ENCODE measurements at regions not wholly inside any gene's neighbourhood (a gene's known extent, or its start where the extent isn't known, plus 50 kb on each side); places are given as distances from the start of the nearest gene placed in this dataset.

DNA sequence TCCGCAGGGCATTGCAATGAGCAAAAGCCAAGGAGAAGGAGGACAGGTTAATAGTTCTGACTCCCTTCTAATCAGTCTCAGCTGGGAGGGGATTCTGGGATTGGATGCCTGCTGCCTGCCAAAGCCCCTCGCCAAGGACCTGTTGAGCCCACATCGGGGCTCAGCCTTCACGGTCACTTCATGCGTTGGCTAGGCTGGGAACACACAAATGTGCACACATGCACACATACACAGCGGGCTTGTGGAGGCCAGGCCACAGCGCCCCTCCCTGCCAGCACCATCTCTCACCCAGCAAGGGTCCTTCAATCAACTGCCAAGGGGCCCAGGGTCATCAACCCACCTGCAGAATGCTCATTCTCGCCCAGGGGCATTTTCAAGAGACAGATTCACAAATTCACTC is 113.9 kb downstream of the C5orf15 start:
- H3K4me3 ChIP-seq (ENCODE audit: low read depth, low read length) = no peak overlapping the region
- no peak for TF ChIP-seq CTCF (IDR thresholded peaks at IDR 0.05; ENCODE audit: borderline replicate concordance, insufficient read depth, low read depth, low read length)

GRCh38 chr5:133853646-133854365 is 114.6 kb downstream of the C5orf15 start:
- TF ChIP-seq CTCF (IDR thresholded peaks at IDR 0.05; ENCODE audit: borderline replicate concordance, insufficient read depth, low read depth, low read length) = no peak
- H3K4me3 ChIP-seq (ENCODE audit: low read depth, low read length) = no peak overlapping the region

GRCh38 chr5:133851521-133851920 is 116.9 kb downstream of the C5orf15 start:
- H3K4me3 ChIP-seq (ENCODE audit: low read depth, low read length) = no peak overlapping the region

GRCh38 chr5:133850811-133851210 is 117.6 kb downstream of the C5orf15 start:
- no peak for TF ChIP-seq CTCF (IDR thresholded peaks at IDR 0.05; ENCODE audit: borderline replicate concordance, insufficient read depth, low read depth, low read length)
- no peak overlapping the region for H3K4me3 ChIP-seq (ENCODE audit: low read depth, low read length)

More at GRCh38 chr5:133851521-133851920, 116.9 kb downstream of the C5orf15 start:
- no peak for TF ChIP-seq CTCF (IDR thresholded peaks at IDR 0.05; ENCODE audit: borderline replicate concordance, insufficient read depth, low read depth, low read length)

DNA sequence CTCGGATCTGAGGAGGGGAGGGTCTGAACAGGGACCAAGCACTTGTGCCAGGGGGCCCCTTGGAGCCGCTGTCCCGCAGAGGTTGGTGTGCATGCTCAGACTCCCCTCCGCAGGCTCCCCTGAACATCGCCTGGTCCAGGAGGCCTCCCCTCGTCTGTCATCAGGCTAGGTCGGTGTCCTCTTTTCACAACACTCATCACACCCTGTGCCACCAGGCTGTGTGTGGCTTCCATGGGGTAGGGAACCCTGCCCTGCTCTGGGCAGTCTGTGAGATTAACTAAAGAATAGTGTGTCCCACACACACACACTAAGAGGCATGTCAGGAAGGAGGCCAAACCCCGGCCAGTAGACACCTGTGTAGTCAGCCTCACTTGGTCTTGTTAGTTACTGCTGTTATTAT is 119.3 kb downstream of the C5orf15 start:
- TF ChIP-seq CTCF (IDR thresholded peaks at IDR 0.05; ENCODE audit: borderline replicate concordance, insufficient read depth, low read depth, low read length) = no peak
- no peak overlapping the region for H3K4me3 ChIP-seq (ENCODE audit: low read depth, low read length)

GRCh38 chr5:133848341-133848811 is 120.0 kb downstream of the C5orf15 start:
- no peak for TF ChIP-seq CTCF (IDR thresholded peaks at IDR 0.05; ENCODE audit: borderline replicate concordance, insufficient read depth, low read depth, low read length)
- no peak overlapping the region for H3K4me3 ChIP-seq (ENCODE audit: low read depth, low read length)

DNA sequence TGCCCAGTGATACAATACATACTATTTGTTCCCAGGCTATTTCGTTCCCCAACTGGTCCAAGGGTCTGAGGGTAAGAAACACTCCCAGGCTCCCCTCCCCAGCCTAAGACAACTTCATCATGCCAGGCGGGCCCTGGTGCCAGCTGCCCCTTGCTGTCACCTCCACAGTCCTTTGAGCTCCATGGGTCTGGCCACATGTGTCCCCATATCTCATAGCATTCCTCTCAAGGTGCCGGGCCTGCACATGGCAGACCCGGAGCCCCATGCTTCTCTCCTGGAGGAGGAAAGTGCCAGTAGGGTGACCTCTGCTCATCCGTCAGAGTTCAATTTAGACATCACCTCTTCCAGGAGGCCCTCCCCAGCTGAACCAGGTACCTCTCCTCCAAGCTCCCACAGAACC is 120.5 kb downstream of the C5orf15 start:
- no peak for TF ChIP-seq CTCF (IDR thresholded peaks at IDR 0.05; ENCODE audit: borderline replicate concordance, insufficient read depth, low read depth, low read length)
- H3K4me3 ChIP-seq (ENCODE audit: low read depth, low read length) = no peak overlapping the region

Data from GM12875 (cell line).